ELR (cell line): ENCODE measurements at regions not wholly inside any gene's neighbourhood (a gene's known extent, or its start where the extent isn't known, plus 50 kb on each side); places are given as distances from the start of the nearest gene placed in this dataset.
"Not testable (repeated sequence)": the region's sequence is repeated elsewhere in the genome, so short reads cannot be mapped to it uniquely, and the experiment has no call there.

Source experiments
- DNase-seq: peaks from one replicate; pipeline ENCODE4 v3.0.0-alpha.2; 2015; ENCODE audit warnings: low read depth

DNA sequence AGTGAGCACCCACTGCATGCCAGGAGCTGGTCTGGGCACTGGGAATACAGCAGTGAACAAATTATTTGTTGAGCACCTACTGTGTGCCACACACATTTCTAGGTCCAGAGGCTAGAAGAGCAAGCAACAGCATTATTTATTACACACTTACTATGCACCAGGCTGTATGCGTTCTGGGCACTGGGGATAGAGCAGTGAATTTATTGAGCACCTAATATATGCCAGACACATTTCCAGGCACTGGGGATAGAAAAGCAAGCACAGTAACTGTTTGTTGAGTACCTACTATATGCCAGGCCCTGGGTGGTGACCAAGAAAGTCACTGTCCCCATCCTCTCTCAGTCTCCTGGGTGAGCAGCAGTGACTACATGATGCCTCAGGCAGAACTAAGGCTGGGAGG, 107.5 kb upstream of the NCOR2 start:
- no peak for DNase-seq

DNA sequence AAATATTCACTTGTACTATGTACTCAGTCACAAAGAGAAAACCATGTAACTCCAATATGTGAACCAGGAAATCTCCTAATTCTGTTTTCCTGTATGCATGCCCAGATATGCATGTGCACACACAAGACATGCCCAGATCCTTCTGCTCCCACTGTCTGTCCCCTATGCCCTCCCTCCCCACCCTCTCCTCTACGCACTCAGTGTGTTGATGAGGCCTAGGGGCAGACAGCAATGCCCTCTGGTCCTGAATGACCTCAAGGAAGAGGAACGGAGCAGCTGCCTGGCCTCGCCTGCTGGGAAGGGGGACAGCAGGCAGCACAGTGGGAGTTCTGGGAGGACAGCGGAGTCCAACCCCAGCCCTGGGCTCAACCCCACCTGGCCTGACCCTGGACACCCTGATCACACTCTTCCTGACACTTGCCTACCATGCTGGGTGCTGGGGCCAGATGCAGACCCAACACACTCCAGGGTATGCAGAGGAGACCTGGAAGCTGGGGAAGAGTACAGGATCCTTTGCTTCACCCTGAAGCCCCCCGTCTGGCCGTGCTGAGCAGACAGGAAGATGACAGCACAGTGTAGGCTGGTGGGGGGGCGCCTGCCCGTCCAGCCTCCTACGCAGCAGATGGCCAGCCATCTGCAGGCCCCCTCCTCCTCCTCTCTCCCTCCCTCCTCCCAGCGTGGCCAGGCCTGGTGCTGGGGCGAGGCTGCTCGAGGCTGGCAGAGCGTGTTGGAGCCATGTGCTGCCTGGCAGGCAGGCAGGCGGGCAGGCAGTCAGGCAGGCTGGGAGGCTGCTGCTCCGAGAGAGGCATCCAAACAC, 106.6 kb upstream of the NCOR2 start:
- DNase-seq = no peak

DNA sequence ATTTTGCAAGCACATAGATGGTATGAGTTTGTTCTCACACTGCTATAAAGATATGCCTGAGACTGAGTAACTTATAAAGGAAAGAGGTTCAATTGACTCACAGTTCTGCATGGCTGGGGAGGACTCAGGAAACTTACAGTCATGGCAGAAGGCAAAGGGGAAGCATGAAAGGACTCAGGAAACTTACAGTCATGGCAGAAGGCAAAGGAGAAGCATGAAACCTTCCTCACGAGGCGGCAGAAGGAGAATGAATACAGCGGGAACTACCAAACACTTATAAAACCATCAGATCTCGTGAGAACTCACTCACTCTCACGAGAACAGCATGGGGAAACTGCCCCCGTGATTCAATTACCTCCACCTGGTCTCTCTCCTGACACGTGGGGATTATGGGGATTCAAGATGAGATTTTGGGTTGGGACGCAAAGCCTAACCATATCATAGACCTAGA, 101.9 kb upstream of the NCOR2 start:
- not testable (repeated sequence) for DNase-seq

DNA sequence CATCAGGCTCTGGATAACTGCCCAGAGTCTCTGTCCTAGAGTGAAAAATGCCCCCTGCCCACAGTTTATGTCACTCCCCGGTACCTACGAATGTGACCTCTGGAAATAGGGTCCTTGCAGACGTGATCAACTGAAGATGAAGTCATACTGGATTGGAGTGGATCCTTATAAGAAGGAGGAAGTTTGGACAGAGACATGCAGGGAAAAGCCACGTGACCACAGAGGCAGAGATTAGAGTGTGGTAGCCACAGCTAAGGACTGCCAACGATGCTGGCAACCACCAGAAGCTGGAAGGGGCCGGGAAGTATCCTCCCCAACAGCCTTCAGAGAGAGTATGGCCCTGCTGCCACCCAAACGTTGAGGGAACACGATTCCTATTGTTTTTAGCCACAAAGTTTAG, 101.2 kb upstream of the NCOR2 start:
- no peak for DNase-seq

DNA sequence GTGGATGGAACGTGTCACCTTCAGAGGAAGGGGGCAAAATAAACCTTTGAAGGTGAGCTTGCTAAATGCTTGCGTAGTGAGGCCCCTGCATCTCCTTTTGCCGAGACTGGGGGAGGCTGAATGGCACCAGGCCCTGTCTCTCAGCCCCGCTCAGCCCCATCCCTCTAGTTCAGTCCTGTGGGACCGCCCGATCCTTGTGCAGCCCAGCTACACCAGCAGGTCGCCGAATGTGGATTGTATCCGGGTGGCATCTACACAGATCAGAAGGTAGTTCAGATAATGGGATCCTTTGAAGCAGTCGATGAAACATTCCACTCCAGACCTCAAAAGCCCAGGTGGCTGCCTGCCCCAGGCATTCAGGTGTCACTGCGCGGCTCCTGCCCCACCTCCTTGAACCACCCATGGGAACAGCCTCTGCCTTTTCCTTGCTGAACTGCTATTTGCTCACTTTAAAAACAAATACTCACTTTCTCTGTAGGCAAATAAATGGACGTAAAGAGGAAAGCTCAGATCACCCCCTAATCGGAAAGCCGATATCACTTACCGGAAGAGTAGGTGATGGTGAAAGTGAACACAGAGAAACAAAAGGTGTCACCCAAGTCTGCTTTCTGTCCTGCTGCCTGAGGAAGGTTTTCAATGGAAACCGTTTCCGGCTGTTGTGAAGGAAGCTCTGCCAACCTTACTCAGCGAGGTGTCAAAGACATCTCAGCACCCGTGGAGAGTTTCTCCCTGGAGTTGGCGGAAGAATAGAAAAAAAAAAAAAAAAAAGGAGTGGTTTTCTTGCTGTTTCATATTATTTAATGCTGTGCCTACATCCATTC, 100.3 kb upstream of the NCOR2 start:
- DNase-seq = no peak

DNA sequence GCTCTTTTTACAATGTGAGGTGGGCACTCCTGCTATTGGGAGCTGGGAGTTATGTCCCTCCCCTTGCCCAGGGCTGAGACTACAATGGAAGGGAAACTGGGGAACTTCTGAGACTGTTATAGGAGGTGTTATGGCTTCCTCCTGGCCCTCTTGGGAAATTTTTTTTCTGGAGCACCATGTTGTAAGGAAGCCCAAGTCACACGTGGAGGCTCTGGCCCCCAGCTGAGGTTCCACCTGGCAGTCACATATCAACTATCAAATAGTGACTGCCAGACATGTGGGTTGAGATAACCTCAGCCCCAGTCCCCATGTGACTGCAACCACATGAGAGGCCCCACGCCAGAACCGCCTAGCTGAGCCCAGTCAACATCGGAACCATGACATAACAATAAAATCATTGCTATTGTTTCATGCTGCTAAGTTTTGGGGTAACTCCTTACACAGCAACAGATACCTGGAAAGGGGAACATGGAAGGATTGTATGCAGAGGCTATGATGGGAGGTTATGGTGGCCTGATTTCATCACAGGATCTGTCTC, 99.4 kb upstream of the NCOR2 start:
- no peak for DNase-seq

DNA sequence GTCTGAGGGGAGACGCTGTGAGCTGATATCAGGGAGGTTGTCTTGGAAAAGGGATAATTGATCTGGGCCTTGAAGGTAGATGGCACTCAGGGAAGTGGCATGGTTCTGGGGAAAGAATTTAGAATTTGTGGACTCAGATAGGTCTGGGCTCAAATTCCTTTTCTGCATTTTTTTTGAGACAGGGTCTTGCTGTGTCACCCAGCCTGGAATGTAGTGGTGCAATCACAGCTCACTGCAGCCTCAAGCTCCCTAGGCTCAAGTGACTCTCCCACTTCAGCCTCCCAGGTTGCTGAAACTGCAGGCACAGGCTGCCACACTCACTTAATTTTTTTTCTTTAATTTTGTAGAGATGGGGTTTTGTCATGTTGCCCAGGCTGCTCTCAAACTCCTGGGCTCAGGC, 98.1 kb upstream of the NCOR2 start:
- no peak for DNase-seq

DNA sequence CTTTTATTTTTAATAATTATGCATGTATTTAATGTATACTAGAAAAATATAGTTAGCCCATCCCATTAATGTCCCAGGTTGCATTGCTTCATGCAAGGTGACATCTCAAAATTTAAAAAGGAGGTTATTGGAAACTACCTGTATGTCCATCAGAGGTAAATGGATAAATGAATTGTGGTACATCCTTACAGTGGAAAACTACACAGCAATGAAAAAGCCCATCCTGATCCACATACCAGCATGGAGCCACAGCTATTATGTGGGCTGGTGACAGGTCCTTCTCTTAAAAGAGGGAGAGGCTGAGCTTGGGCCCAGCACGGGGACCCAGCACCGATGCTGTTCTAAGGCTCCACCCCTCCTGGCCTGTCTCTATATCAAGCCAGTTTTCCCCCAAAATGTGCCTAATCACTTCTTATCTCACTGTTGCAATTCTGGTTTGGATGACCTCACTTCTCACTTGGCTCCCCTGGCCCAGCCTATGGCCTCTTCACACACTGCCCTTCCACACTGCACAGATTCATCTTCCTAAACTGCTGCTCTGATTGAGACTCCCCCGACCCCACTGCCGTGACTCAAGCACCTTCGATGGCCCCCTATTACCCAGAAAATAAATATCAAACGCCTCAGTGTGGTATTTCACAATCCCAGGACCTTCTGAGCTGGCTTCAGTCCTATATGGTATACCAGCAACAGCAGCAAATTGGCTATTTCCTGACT, 97.1 kb upstream of the NCOR2 start:
- DNase-seq = no peak

DNA sequence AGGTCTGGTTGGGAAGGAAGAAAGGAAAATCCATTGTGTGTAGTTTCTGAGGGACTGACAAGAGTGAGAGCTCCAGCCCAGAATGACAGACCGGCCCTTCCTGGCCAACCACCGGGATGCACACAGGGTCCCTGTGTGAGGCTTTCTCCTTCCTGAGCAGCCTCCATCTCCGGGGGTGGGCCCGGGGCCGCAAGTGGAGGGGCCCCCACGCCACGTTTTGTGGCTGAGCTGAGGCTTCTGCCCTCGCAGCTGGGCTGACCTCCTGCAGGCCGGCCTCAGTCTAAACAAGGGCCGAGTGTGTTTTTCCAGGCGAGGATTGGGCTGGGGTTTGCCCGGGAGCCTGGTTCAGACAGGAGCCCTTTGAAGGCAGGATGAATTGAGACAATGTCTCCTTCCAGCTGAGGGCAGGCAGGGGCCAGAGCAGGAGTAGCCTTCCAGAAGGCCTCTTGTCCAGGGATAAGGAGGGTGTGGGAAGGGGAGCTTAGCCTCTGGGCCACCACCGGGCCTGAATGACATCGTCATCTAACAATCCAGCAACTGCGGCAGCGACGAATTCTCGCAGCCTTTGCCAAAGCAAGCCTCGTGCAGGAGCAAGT, 96.5 kb upstream of the NCOR2 start:
- no peak for DNase-seq

DNA sequence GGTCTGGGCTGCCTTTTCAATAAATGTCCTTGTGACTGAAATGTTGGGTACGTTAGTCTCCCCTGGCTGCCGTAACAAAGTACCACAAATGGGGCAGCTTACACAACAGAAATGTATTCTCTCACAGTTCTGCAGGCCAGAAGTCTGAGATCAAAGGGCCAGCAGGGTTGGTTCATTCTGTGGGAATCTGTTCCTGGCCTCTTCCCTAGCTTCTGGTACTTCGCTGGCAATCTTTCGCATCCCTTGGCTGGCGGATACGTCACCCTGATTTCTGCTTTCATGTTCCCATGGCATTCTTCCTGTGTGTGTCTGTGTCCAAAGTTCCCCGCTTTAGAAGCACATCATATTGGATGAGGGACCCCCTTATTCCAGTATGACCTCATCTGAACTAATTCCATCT, 95.8 kb upstream of the NCOR2 start:
- no peak for DNase-seq

DNA sequence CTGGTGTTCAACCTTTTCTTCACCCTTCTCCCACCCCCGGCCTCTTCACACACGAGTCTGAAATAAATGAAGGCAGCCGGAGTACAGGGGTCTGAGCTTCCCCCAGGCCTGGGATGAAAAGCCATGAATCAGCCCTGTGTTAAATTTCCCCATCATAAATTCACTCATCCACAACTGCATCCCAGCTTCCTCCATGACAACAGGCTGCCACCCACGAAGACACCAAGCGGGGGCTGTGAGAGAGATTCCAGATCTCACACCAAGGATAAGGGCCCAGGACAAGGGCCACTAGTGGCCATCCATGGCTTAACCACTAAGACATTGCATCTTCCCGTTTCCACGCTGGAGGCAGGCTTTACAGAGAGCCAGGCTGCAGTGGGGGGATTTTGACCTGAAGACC, 93.9 kb upstream of the NCOR2 start:
- DNase-seq = no peak

DNA sequence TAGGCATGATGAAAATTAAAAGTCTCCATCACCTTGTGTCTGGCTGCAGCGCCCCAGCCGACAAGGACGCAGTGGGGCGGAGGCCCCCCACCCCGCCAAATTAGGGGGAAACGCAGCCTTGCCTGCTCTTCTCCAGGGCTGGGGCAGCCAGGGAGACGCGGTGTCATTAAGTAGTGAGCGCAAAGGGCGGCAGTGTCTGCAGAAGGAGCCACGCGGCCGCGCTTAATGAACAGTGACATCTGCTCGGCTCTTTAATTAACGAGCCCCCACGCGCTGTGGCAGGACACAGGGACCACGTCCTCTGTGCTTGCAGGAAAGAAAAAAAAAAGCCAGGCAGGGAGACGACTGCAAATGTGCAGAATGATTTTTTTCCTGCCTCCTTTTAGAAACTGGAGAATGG, 93.4 kb upstream of the NCOR2 start:
- DNase-seq = no peak

DNA sequence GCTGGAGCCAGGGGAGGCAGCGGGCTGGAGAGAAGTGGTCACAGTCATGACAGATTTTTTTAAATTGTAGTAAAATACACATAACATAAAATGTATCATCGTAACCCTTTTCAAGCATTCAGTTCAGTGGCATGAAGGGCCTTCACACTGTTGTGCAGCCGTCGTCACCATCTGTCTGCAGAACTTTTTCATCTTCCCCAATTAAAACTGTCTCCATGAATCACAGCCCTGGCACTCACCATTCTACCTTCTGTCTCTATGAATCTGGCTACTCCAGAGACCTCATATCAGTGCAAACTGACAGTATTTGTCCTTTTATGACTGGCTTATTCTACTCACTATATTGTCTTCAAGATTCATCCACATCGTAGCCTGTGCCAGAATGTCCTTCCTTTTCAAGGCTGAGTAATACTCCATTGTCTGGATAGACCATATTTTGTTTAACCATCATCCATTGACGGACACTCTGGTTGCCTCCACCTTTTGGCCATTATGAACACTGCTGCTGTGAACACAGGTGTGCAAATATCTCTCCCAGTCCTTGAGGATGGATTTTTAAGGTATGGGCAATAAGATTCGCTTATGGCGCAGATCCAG, 91.5 kb upstream of the NCOR2 start:
- no peak for DNase-seq

DNA sequence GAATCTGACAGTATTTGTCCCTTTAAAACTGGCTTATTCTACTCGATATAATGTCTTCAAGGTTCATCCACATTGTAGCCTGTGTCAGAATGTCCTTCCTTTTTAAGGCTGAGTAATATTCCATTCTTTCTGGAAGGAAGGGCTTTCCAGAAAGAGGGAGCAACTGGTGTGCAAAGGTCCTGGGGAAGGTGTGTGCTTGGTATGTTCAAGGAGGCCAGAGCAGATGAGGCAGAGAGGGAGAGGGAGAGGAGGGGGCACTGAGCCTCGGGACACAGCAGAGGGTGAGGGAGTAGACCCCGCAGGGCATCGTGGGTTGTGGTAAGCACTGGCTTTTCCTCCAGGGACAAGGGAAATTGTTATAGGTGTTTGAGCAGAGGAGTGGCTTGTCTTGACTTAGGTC, 90.9 kb upstream of the NCOR2 start:
- DNase-seq = no peak

DNA sequence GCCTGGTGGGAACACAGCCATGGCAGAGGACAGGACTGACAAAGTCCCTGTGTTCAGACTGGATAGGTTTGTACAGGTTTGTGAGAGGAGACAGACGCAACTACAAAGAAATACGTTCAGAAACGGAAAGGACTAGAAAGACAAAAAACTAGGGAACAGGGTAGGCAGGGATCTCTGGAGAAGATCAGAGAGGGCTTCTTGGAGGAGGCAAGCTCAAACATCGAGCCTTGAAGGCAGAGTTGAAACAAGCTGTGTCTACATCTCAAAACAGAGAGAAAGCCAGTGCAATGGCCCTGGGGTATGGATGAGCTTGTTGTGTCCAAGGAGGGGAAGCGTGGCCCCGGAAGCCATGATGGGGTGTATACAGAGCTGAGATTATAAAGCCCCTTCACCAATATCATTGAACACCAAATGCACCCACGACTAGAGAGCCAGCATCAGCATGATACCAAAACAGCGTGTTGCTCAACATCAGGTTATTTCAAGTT, 89.6 kb upstream of the NCOR2 start:
- no peak for DNase-seq

DNA sequence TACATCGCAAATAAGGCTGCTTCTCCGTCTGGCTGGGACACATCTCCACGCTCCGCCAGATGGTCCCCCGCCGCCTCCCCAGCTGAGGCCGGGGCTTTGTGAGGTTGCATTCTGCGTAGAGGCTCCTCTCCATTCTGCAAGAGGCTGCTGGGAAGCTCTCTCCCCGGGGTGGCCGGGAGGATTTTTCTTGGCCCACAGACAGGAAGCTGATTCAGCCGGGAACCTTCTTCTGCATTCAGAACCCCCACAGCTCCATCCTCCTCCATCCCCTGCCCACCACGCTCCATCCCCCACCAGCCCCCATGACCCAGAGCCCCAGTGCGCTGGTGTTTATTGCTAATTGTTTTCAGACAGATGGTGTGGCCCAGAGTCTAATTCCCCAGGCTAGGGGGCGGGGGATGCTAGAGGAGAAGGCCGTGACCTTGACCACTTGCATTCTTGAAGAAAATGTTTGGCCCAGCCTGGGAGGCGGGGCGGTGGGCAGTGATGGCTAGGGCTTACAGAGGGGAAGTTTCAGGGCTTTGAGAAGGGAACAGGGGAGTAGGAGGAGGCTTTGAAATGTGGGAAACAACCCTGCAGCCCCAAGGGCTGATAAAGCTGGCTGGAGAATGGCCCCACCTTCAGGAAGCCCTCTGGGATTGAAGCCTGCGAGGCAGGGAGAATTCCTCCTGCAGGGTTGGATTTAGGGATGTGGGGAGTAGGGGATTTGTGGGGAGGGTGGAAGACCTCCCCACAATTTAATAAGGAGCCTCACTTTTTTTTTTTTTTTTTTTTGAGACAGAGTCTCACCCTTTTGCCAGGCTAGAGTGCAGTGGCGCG, 88.5 kb upstream of the NCOR2 start:
- peak; percentile 60 for DNase-seq

DNA sequence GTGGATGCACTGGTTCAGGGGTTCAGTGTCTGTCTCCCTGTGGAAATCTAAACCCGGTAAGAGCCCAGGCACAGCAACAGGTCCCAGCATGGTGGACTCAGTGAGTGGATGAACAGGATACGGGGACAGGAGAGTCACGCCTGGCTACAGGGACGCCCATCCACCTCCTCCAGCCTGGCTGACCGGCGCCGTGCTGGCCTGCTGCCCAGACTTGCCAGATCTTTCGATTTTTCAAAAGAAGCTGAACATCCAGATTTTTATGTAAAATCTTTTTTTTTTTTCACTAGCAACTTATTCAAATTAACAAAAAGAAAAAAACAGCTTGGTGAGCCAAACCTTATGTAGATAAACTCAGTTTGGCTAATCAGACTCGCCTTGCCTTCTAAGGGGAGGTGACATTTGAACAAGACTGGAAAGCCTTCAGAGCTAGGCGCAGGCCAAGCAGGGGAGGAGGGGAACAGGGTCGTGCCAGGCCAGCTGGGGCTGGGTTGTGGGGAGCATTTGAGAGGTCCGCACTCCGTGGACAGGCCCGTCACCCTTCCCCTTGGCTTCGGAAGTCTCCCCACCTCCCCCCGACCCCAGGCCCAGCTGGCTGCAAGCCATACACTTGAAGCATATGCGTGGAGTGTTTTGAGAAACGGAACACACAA, 87.8 kb upstream of the NCOR2 start:
- peak; percentile 29 for DNase-seq

DNA sequence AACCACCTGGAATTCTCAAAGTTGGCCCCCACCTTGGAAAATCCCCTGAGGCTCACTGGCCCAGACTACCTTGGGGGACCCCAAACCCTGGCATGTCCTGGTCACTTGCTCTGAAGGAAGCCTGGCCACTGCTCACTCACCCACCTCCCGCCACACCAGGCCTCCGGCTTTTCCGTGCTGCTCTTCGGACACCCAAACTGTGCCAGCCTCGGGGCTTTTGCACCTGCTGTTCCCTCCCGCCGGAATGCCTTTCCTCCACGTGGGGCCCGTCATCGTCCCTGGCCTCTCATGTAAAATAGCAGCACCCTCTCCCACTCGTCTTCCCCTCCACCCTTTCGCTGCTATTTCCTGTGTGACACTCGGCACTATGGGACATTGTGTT, 87.2 kb upstream of the NCOR2 start:
- no peak for DNase-seq

DNA sequence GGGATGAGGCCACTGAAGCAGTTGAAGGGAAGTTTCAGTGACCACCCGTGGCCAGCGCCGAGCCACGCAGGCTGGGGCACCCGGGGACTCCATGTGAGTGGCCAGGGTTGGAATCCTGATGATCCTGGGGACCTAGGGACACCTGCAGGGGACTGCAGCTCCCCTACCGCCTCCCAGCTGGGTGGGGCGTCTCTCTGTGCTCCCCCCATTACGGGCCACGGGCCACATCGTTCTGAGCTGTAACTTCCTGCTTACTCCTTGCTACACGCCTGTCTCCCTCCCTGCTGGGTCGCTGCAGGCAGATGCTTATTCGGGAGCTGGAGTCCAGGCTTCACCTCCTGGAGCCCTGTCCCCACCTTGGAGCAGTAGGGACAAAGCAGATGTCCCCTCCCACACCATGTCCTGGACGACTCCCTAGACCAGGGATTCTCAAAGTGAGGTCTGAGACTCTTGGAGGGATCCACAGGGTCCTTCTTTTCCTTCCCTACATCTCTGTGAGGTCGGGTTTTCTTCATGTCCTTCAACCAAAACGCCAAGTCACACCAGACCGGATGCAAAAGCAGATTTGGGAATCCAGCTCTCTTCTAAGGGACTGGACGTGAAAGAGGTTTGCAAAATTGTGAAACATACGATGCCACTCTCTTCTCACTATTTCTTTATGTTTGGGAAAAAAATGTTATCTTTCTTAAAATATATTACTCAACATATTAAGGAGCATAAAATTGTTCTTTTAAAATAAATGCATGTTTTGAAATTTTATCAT, 85.9 kb upstream of the NCOR2 start:
- DNase-seq = no peak
